ENCODE measurements at regions not wholly inside any gene's neighbourhood (a gene's known extent, or its start where the extent isn't known, plus 50 kb on each side); places are given as distances from the start of the nearest gene placed in this dataset.

- no peak for TF ChIP-seq CTCF (IDR thresholded peaks at IDR 0.05)
- no peaks in the 10 kb centered on the region for H3K9me3 ChIP-seq
- H3K36me3 ChIP-seq: no peaks in the 10 kb centered on the region
- no peaks in the 10 kb centered on the region for H3K27me3 ChIP-seq
- no peak overlapping the region for H3K27ac ChIP-seq
- H3K4me1 ChIP-seq (ENCODE audit: control insufficient read depth in 1 of 2, insufficient read depth in 1 of 2, low read depth in 1 of 2, low read length in 1 of 2): no peaks in the 10 kb centered on the region
- H3K4me3 ChIP-seq (ENCODE audit: low read depth in 1 of 2, low read length in 1 of 2): no peak overlapping the region
Observed at GRCh38 chr10:65827359-65827758, 1098.5 kb upstream of the LRRTM3 start.

GRCh38 chr10:65838811-65839210 lies 1087.0 kb upstream of the LRRTM3 start:
- Histone ChIP-seq H3K36me3 (no peaks in the 10 kb centered on the region), H3K9me3 (no peaks in the 10 kb centered on the region), H3K27me3 (no peaks in the 10 kb centered on the region), H3K27ac (no peak overlapping the region), H3K4me1 (ENCODE audit: control insufficient read depth in 1 of 2, insufficient read depth in 1 of 2, low read depth in 1 of 2, low read length in 1 of 2) (no peaks in the 10 kb centered on the region), H3K4me3 (ENCODE audit: low read depth in 1 of 2, low read length in 1 of 2) (no peak overlapping the region)
- no peak for TF ChIP-seq CTCF (IDR thresholded peaks at IDR 0.05)

- no peaks in the 10 kb centered on the region for H3K4me1 ChIP-seq (ENCODE audit: control insufficient read depth in 1 of 2, insufficient read depth in 1 of 2, low read depth in 1 of 2, low read length in 1 of 2)
- H3K9me3 ChIP-seq: no peaks in the 10 kb centered on the region
- no peak overlapping the region for H3K27ac ChIP-seq
- H3K36me3 ChIP-seq: no peaks in the 10 kb centered on the region
- no peaks in the 10 kb centered on the region for H3K27me3 ChIP-seq
- H3K4me3 ChIP-seq (ENCODE audit: low read depth in 1 of 2, low read length in 1 of 2): no peak overlapping the region
- no peak for TF ChIP-seq CTCF (IDR thresholded peaks at IDR 0.05)
Observed at GRCh38 chr10:65843203-65843602, 1082.6 kb upstream of the LRRTM3 start.

- Histone ChIP-seq H3K36me3 (no peaks in the 10 kb centered on the region), H3K27ac (no peak overlapping the region), H3K9me3 (no peaks in the 10 kb centered on the region), H3K4me3 (ENCODE audit: low read depth in 1 of 2, low read length in 1 of 2) (no peak overlapping the region), H3K27me3 (no peaks in the 10 kb centered on the region), H3K4me1 (ENCODE audit: control insufficient read depth in 1 of 2, insufficient read depth in 1 of 2, low read depth in 1 of 2, low read length in 1 of 2) (no peaks in the 10 kb centered on the region)
- TF ChIP-seq CTCF (IDR thresholded peaks at IDR 0.05): no peak
Observed at GRCh38 chr10:65845916-65846315, 1079.9 kb upstream of the LRRTM3 start.

- H3K27me3 ChIP-seq: no peaks in the 10 kb centered on the region
- no peaks in the 10 kb centered on the region for H3K36me3 ChIP-seq
- H3K4me3 ChIP-seq (ENCODE audit: low read depth in 1 of 2, low read length in 1 of 2): no peak overlapping the region
- H3K4me1 ChIP-seq (ENCODE audit: control insufficient read depth in 1 of 2, insufficient read depth in 1 of 2, low read depth in 1 of 2, low read length in 1 of 2): no peaks in the 10 kb centered on the region
- H3K27ac ChIP-seq: no peak overlapping the region
- no peaks in the 10 kb centered on the region for H3K9me3 ChIP-seq
- no peak for TF ChIP-seq CTCF (IDR thresholded peaks at IDR 0.05)
Observed at GRCh38 chr10:65846541-65846940, 1079.3 kb upstream of the LRRTM3 start.

- Histone ChIP-seq H3K27me3 (no peaks in the 10 kb centered on the region), H3K27ac (no peak overlapping the region), H3K9me3 (no peaks in the 10 kb centered on the region), H3K4me1 (ENCODE audit: control insufficient read depth in 1 of 2, insufficient read depth in 1 of 2, low read depth in 1 of 2, low read length in 1 of 2) (no peaks in the 10 kb centered on the region), H3K36me3 (no peaks in the 10 kb centered on the region), H3K4me3 (ENCODE audit: low read depth in 1 of 2, low read length in 1 of 2) (no peak overlapping the region)
- no peak for TF ChIP-seq CTCF (IDR thresholded peaks at IDR 0.05)
Observed at GRCh38 chr10:65846949-65847348, 1078.9 kb upstream of the LRRTM3 start.
